Colonic mucosa (tissue), 4 donors: ENCODE measurements at regions not wholly inside any gene's neighbourhood (a gene's known extent, or its start where the extent isn't known, plus 50 kb on each side); places are given as distances from the start of the nearest gene placed in this dataset.

Experiments
- DNase-seq: peaks from one replicate; pipeline ENCODE4 v3.0.0-alpha.2; 2020
- H3K27ac ChIP-seq: fragments of 200-600 bp; one replicate; pipeline ENCODE4 v1.8.0; 2021
- H3K27me3 ChIP-seq: fragments of 200-600 bp; one replicate; pipeline ENCODE4 v1.8.0; 2021
- H3K36me3 ChIP-seq: fragments of 200-600 bp; one replicate; pipeline ENCODE4 v1.8.0; 2021
- H3K4me1 ChIP-seq: fragments of 200-600 bp; one replicate; pipeline ENCODE4 v1.8.0; 2021; ENCODE audit warnings: mild to moderate bottlenecking
- H3K4me3 ChIP-seq: fragments of 200-600 bp; one replicate; pipeline ENCODE4 v1.8.0; 2021
- H3K9ac ChIP-seq, 2 donors: one replicate each; pipeline ENCODE4 v1.7.0; 2013; ENCODE audit warnings: control low read depth in 2 of 2, low read depth in 2 of 2, low read length in 2 of 2
- H3K9me3 ChIP-seq: fragments of 200-600 bp; one replicate; pipeline ENCODE4 v1.8.0; 2021
- CTCF ChIP-seq: fragments of 200-600 bp; IDR thresholded peaks from one replicate; pipeline ENCODE4 v1.8.0; 2022; ENCODE audit warnings: antibody characterized with exemption, mild to moderate bottlenecking
- intact Hi-C: fragments of 100-400 bp; cut with DNase I; formaldehyde crosslinking; loops from one replicate; pipeline ENCODE4 v1.14.1; 2022
- donor health status: healthy.
- donor health status: DM: no; HTN: no; CAD: no.
- donor health status: DM: no; HTN: no; CAD: no.

- DNase-seq = no peak
- no peak for TF ChIP-seq CTCF
- no peaks in the 10 kb centered on the region for H3K36me3 ChIP-seq
- no peaks in the 10 kb centered on the region for H3K27me3 ChIP-seq
- intact Hi-C loops = no loop called here
- no peak overlapping the region for H3K9ac ChIP-seq
- no peak overlapping the region for H3K4me3 ChIP-seq
- no peak overlapping the region for H3K27ac ChIP-seq
- H3K4me1 ChIP-seq = no peaks in the 10 kb centered on the region
- no peaks in the 10 kb centered on the region for H3K9me3 ChIP-seq
These were observed 713.0 kb upstream of the PCDH9 start for GRCh38 chr13:67943116-67943515.

GRCh38 chr13:67935626-67936025, 705.5 kb upstream of the PCDH9 start:
- no peaks in the 10 kb centered on the region for H3K9me3 ChIP-seq
- H3K27ac ChIP-seq = no peak overlapping the region
- no peaks in the 10 kb centered on the region for H3K36me3 ChIP-seq
- TF ChIP-seq CTCF = no peak
- H3K9ac ChIP-seq = no peak overlapping the region
- intact Hi-C loops = no loop called here
- no peak for DNase-seq
- H3K4me3 ChIP-seq = no peak overlapping the region
- no peaks in the 10 kb centered on the region for H3K27me3 ChIP-seq
- H3K4me1 ChIP-seq = no peaks in the 10 kb centered on the region

- Histone ChIP-seq H3K4me3 (no peak overlapping the region), H3K27me3 (no peaks in the 10 kb centered on the region), H3K27ac (no peak overlapping the region), H3K9me3 (no peaks in the 10 kb centered on the region), H3K36me3 (no peaks in the 10 kb centered on the region), H3K4me1 (no peaks in the 10 kb centered on the region), H3K9ac (no peak overlapping the region)
- intact Hi-C loops = no loop called here
- DNase-seq = no peak
- TF ChIP-seq CTCF = no peak
These were observed 704.6 kb upstream of the PCDH9 start for GRCh38 chr13:67934617-67935330.

GRCh38 chr13:67932991-67933390, 702.9 kb upstream of the PCDH9 start:
- no peaks in the 10 kb centered on the region for H3K36me3 ChIP-seq
- no peaks in the 10 kb centered on the region for H3K27me3 ChIP-seq
- intact Hi-C loops = no loop called here
- no peak for DNase-seq
- H3K9ac ChIP-seq = no peak overlapping the region
- TF ChIP-seq CTCF = no peak
- no peak overlapping the region for H3K4me3 ChIP-seq
- H3K9me3 ChIP-seq = no peaks in the 10 kb centered on the region
- H3K27ac ChIP-seq = no peak overlapping the region
- H3K4me1 ChIP-seq = no peaks in the 10 kb centered on the region

GRCh38 chr13:67917291-67917987, 687.3 kb upstream of the PCDH9 start:
- H3K4me3 ChIP-seq = no peak overlapping the region
- TF ChIP-seq CTCF = no peak

More at GRCh38 chr13:67917291-67917987, 687.3 kb upstream of the PCDH9 start:
- H3K4me1 ChIP-seq = no peaks in the 10 kb centered on the region
- intact Hi-C loops = no loop called here
- no peaks in the 10 kb centered on the region for H3K27me3 ChIP-seq
- no peaks in the 10 kb centered on the region for H3K36me3 ChIP-seq
- no peak overlapping the region for H3K27ac ChIP-seq
- no peaks in the 10 kb centered on the region for H3K9me3 ChIP-seq
- no peak overlapping the region for H3K9ac ChIP-seq
- DNase-seq = no peak
